ENCODE measurements at regions not wholly inside any gene's neighbourhood (a gene's known extent, or its start where the extent isn't known, plus 50 kb on each side); places are given as distances from the start of the nearest gene placed in this dataset.

- TF ChIP-seq CTCF (conservative IDR thresholded peaks at IDR 0.05) = no peak
- no peak for TF ChIP-seq ZFX (IDR thresholded peaks at IDR 0.05)
Measured at GRCh38 chr3:177878957-177879356, 657.3 kb upstream of the KCNMB2 start.

All from C4-2B (cell line).